GM18519 (cell line): ENCODE measurements at regions not wholly inside any gene's neighbourhood (a gene's known extent, or its start where the extent isn't known, plus 50 kb on each side); places are given as distances from the start of the nearest gene placed in this dataset.
"Not testable (repeated sequence)": the region's sequence is repeated elsewhere in the genome, so short reads cannot be mapped to it uniquely, and the experiment has no call there.

Source experiments
- ATAC-seq: cut with Tn5 transposase; IDR thresholded peaks from one replicate; pipeline ENCODE4 v1.9.1; 2021; ENCODE audit warnings: mild to moderate bottlenecking, moderate library complexity; ENCODE audit not compliant: unreplicated experiment, low FRiP score

- no peak for ATAC-seq
These were observed 72.3 kb upstream of the SNTG2 start for GRCh38 chr2:878245-878930.

GRCh38 chr2:877747-878146 lies 72.9 kb upstream of the SNTG2 start:
- no peak for ATAC-seq

GRCh38 chr2:875687-876615 lies 74.7 kb upstream of the SNTG2 start:
- no peak for ATAC-seq

DNA sequence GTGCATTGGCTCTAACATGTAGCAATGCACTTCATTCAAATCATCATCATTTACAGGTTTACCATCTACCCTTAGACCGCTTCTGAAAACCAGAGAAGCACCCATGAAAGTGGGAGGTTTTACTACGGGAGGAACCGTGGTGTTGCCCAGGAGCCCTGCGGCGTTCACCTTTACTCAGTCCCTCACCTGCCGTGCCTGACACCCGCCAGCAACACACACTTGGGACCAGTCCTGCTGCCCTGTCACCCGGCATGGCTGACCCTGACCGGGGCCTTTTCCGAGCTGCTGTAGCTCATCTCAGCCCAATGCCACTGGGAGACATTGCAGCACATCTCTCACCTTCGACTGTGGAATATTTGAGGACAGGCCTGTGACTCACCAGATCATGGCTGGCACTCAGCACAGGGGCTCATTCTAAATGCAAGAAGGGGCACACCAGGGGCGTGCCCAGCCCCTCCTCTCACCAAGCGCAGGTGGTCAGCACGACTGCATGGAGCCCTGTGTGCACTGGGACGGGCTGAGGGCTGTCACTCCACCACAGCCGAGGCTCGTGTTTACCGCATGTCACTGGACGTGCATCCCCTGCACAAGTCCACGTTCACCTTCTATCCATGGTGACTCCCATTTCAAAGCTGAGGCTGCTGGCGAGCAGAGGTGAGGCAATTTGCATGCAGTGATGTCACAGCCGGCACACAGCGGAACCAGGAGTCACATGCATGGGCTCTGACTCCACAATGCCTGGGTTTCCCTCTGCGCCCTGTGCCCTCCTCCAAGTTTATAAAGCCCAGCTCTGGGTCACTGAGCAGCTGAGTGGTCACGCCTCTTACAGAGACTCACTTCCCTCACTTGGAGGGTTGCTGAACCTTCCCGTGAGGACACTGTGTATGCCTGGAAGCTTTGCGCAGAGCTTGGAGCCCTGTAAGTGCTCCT lies 76.7 kb upstream of the SNTG2 start:
- ATAC-seq = no peak

- no peak for ATAC-seq
These were observed 77.6 kb upstream of the SNTG2 start for GRCh38 chr2:873027-873426.

DNA sequence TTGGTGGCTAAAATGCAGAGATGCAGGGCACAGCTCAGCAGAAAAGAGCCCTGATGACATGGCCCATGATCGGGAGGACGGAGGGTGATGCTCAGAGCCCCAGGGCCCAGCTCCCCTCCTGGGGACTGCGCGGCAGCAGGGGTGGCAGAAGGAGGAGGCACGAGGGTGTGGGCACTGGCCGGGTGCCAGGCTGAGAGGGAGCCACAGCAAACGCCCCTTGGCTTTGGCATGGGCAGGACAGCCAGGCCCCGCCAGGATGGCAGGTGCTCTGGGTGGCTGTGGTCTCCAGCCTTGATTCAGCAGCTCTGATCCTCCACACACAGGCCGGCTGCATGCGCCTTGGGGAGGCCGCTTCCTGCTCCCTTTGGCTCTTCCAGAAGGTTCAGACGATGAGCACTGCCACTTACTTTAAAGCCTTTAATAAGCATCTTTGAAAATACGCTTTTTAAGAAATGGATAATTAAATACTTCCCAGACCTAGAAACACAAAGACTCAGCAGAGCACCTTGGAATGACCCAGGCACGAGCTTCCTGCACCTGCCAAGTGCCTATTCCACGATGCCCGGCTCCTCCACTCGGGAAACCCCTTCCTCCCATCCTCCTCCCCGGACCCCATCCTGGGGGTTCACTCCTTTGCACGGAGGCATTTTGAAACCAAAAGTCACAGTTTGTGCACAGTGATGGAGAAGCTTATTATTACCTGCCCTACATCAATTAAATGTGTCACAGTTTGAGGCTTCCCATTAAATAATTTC lies 78.5 kb upstream of the SNTG2 start:
- ATAC-seq = no peak

DNA sequence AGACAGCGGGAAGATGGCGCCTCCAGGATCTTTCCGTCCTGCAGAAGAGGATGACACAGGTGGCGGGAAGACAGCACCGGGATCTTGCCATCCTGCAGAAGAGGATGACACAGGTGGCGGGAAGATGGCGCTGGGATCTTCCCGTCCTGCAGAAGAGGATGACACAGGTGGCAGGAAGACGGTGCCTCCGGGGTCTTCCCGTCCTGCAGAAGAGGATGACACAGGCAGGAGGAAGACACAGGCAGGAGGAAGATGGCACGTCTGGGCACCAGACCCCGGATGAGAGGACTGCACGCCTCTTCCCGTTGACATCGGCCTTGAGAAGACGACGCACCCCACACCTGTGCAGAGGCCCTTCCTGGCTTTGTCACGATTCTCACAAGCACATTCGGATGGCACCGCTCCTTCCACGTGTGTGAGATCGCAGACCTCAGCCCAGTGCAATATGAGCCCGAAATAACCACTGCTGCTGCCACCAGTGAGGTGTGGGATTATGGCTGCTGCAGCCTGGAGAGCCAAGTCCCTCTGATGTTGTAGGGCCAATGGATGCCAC lies 79.4 kb upstream of the SNTG2 start:
- ATAC-seq = no peak

GRCh38 chr2:870426-870825 lies 80.2 kb upstream of the SNTG2 start:
- ATAC-seq = no peak

DNA sequence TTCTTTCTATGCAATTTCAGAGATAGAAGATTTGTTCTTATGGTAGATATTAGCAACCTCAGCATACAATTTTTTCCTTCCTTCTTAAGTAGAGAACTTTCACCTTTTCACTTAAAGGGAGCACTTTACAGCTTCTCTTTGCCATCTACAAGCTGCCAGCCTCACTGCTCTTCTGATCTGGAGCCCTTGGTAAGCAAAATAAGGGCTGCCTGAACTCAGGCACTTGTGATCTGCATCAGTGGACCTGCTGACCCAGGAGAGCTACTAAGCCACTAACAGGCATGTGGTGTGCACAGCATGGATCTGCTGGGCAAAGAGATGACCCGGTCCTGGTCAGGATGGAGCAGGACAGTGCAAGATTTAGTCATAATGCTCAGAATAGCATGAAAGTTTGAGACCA lies 80.8 kb upstream of the SNTG2 start:
- no peak for ATAC-seq

GRCh38 chr2:869357-869871 lies 81.2 kb upstream of the SNTG2 start:
- no peak for ATAC-seq

DNA sequence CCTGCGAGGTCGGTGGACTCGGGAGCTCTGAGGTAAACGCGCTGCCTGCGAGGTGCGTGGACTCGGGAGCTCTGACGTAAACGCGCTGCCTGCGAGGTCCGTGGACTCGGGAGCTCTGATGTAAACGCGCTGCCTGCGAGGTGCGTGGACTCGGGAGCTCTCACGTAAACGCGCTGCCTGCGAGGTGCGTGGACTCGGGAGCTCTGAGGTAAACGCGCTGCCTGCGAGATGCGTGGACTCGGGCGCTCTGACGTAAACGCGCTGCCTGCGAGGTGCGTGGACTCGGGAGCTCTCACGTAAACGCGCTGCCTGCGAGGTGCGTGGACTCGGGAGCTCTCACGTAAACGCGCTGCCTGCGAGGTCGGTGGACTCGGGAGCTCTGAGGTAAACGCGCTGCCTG lies 81.8 kb upstream of the SNTG2 start:
- ATAC-seq = not testable (repeated sequence)

GRCh38 chr2:867296-867695 lies 83.4 kb upstream of the SNTG2 start:
- no peak for ATAC-seq

- no peak for ATAC-seq
These were observed 83.8 kb upstream of the SNTG2 start for GRCh38 chr2:866887-867286.

DNA sequence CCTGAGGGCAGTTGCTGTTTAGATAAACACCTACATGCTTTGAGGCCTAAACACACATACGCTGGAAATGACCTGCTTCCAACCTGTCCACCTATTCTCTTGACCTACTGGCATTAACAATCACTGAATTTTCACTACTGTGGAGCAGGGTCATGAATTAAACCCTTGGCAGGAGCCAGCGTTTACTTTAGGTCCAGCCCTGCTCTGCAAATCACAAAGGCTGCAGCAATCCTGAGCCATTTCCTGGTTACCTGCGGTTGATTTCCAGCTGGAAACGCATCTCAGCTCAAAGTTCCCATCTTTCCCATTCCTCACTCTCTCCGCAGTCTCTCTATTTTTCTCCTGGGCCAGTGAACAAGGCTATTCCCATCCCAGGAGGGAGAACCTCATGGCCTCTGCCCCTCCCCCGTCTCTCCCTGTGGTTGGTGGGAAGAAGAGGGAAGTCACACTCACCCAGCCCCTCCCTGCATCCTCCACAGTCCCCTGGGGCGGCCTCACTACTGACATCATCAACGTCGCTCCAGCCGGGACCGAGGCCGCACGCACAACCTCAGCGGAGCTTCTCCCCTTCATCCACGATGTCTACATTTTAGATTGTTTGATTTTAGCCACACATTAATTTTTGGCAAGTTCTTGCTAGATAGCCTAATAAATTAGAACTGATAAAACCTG lies 84.5 kb upstream of the SNTG2 start:
- ATAC-seq = no peak

GRCh38 chr2:864501-865106 lies 86.0 kb upstream of the SNTG2 start:
- ATAC-seq = no peak

DNA sequence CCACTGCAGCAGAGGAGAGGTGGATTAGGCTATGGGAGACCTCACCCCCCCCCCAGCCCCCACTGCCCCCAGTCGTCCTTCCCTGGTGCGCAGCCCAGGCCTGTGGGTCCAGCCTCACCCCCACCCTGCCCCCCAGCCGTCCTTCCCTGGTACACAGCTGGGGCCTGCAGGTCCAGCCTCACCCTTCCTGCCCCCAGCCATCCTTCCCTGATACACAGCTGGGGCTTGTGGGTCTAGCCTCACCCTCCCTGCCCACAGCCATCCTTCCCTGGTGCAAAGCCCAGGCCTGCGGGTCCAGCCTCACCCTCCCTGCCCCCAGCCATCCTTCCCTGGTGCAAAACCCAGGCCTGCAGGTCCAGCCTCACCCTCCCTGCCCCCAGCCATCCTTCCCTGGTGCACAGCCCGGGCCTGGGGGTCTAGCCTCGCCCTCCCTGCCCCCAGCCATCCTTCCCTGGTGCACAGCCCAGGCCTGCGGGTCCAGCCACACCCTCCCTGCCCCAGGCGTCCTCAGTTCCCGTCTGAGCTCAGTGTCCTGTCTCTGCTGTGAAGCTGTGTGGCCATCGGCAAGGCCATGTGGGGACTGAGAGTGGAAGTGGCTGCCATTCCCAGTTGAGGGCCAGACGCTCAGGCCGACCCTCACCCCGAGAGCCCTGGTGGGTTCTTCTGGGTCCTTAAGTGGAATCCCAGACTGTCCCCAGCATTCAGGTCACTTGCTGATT lies 86.8 kb upstream of the SNTG2 start:
- ATAC-seq = no peak

- ATAC-seq = no peak
These were observed 87.8 kb upstream of the SNTG2 start for GRCh38 chr2:862731-863466.
